ENCODE measurements at regions not wholly inside any gene's neighbourhood (a gene's known extent, or its start where the extent isn't known, plus 50 kb on each side); places are given as distances from the start of the nearest gene placed in this dataset.

GRCh38 chr6:139611327-139612134 lies 237.1 kb upstream of the CITED2 start (continued):
- TF ChIP-seq KDM4B (IDR thresholded peaks at IDR 0.05; ENCODE audit: borderline replicate concordance in 2 of 2, low read depth in 1 of 2) (no peak), TEAD4 (IDR thresholded peaks at IDR 0.05; ENCODE audit: low read length) (peak; percentile 88), TEAD4 (CRISPR knock-in tag; IDR thresholded peaks at IDR 0.05; ENCODE audit: borderline replicate concordance) (no peak), ZNF699 (CRISPR knock-in tag; IDR thresholded peaks at IDR 0.05; ENCODE audit: insufficient replicate concordance) (no peak), TCF3 (CRISPR knock-in tag; IDR thresholded peaks at IDR 0.05) (peak; percentile 58), RNF2 (IDR thresholded peaks at IDR 0.05) (0 out of 2 replicates have a peak, but pooled peaks have one; percentile 22), MGA (IDR thresholded peaks at IDR 0.05) (peak; percentile 46), SOX6 (IDR thresholded peaks at IDR 0.05) (peak; percentile 73; the same call in 1 of the 2 replicates), NR2F6 (CRISPR knock-in tag; IDR thresholded peaks at IDR 0.05) (no peak), GATAD2A (IDR thresholded peaks at IDR 0.05) (0 out of 2 replicates have a peak, but pooled peaks have one; percentile 37), CXXC5 (CRISPR knock-in tag; IDR thresholded peaks at IDR 0.05) (peak; percentile 51), CHAMP1 (IDR thresholded peaks at IDR 0.05) (0 out of 2 replicates have a peak, but pooled peaks have one; percentile 24)

All from K562 (cell line).